GM12801 (cell line): ENCODE measurements at regions not wholly inside any gene's neighbourhood (a gene's known extent, or its start where the extent isn't known, plus 50 kb on each side); places are given as distances from the start of the nearest gene placed in this dataset.

Experiments
- CTCF ChIP-seq: IDR thresholded peaks from one replicate; pipeline ENCODE4 v1.5.1; 2011; ENCODE audit warnings: control low read depth; ENCODE audit not compliant: insufficient read length; ENCODE audit errors: extremely low read depth

GRCh38 chr4:60814549-60814948 lies 385.6 kb upstream of the ADGRL3 start:
- no peak for TF ChIP-seq CTCF

GRCh38 chr4:60817609-60818008 lies 382.5 kb upstream of the ADGRL3 start:
- no peak for TF ChIP-seq CTCF

- no peak for TF ChIP-seq CTCF
Observed at GRCh38 chr4:60822986-60823385, 377.1 kb upstream of the ADGRL3 start.

- TF ChIP-seq CTCF = no peak
Observed at GRCh38 chr4:60840020-60840419, 360.1 kb upstream of the ADGRL3 start.

- no peak for TF ChIP-seq CTCF
Observed at GRCh38 chr4:60846678-60847077, 353.4 kb upstream of the ADGRL3 start.

- TF ChIP-seq CTCF = no peak
Observed at GRCh38 chr4:60847614-60848013, 352.5 kb upstream of the ADGRL3 start.

- TF ChIP-seq CTCF = no peak
Observed at GRCh38 chr4:60857130-60857753, 342.9 kb upstream of the ADGRL3 start.
